GM19463 (cell line): ENCODE measurements at regions not wholly inside any gene's neighbourhood (a gene's known extent, or its start where the extent isn't known, plus 50 kb on each side); places are given as distances from the start of the nearest gene placed in this dataset.

Experiments used
- ATAC-seq: cut with Tn5 transposase; IDR thresholded peaks from one replicate; pipeline ENCODE4 v1.9.1; 2021; ENCODE audit warnings: mild to moderate bottlenecking, moderate library complexity; ENCODE audit not compliant: unreplicated experiment

- no peak for ATAC-seq
Observed at GRCh38 chr12:131370791-131371347, 340.0 kb upstream of the SFSWAP start.

- ATAC-seq, result no peak
Observed at GRCh38 chr12:131371401-131372170, 339.3 kb upstream of the SFSWAP start.

- ATAC-seq, result no peak
Observed at GRCh38 chr12:131372171-131372475, 338.8 kb upstream of the SFSWAP start.

GRCh38 chr12:131372706-131373195, 338.1 kb upstream of the SFSWAP start:
- ATAC-seq, result no peak

- ATAC-seq, result no peak
Observed at GRCh38 chr12:131375261-131375971, 335.5 kb upstream of the SFSWAP start.

GRCh38 chr12:131375972-131376345, 334.9 kb upstream of the SFSWAP start:
- ATAC-seq, result no peak

- ATAC-seq, result no peak
Observed at GRCh38 chr12:131378176-131378842, 332.6 kb upstream of the SFSWAP start.

- ATAC-seq, result no peak
Observed at GRCh38 chr12:131378861-131379665, 331.8 kb upstream of the SFSWAP start.

- ATAC-seq, result no peak
Observed at GRCh38 chr12:131379738-131380137, 331.2 kb upstream of the SFSWAP start.

- ATAC-seq, result no peak
Observed at GRCh38 chr12:131380220-131380964, 330.5 kb upstream of the SFSWAP start.

- no peak for ATAC-seq
Observed at GRCh38 chr12:131380965-131381705, 329.8 kb upstream of the SFSWAP start.

GRCh38 chr12:131381716-131382430, 329.0 kb upstream of the SFSWAP start:
- no peak for ATAC-seq

- ATAC-seq, result no peak
Observed at GRCh38 chr12:131383291-131383690, 327.6 kb upstream of the SFSWAP start.

GRCh38 chr12:131383741-131384543, 326.9 kb upstream of the SFSWAP start:
- ATAC-seq, result no peak

- ATAC-seq, result no peak
Observed at GRCh38 chr12:131384544-131384855, 326.4 kb upstream of the SFSWAP start.

- ATAC-seq, result no peak
Observed at GRCh38 chr12:131385313-131386166, 325.4 kb upstream of the SFSWAP start.

GRCh38 chr12:131386167-131386521, 324.7 kb upstream of the SFSWAP start:
- ATAC-seq, result no peak
